HG03139 (cell line): ENCODE measurements at regions not wholly inside any gene's neighbourhood (a gene's known extent, or its start where the extent isn't known, plus 50 kb on each side); places are given as distances from the start of the nearest gene placed in this dataset.
"Not testable (repeated sequence)": the region's sequence is repeated elsewhere in the genome, so short reads cannot be mapped to it uniquely, and the experiment has no call there.

Experiments
- ATAC-seq: cut with Tn5 transposase; IDR thresholded peaks from one replicate; pipeline ENCODE4 v1.9.1; 2021; ENCODE audit not compliant: unreplicated experiment

GRCh38 chr11:115608976-115609375, 104.8 kb upstream of the CADM1 start:
- ATAC-seq, result no peak

GRCh38 chr11:115607621-115608221, 103.5 kb upstream of the CADM1 start:
- ATAC-seq, result no peak

DNA sequence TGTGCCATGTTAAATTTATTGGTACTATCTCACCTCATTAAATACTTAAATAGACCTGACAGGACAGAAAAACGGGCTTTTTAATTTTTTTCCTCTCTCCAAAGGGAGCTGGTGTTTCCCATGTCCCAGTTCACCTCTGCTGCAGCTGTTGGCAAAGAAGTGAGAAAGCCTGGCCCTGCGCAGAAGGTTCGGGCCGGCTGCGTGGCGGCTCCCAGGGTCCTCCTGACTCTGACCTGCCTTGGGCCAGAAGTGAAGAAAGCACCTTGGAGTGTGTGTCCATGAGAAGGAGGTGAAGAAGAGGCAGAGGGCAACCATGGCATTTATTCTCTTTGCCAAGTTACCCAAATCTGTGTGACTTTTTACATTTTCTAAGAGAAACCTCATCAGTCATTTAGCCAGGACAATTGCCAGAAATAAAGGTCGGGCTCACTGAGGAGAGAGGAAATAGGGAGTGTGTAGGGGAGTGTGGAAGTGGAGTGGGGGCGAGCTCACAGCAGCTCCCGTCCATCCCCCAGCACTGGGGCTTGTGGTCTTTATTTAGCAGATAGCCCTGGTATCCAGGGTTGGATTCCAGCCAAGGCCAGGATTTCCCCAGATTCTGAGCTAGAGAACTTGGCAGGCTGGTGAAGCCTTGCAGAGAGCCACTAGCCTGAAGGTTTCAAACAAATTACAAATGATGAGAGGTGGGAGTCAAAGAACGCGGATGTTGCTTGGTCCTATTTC, 102.4 kb upstream of the CADM1 start:
- ATAC-seq, result no peak

DNA sequence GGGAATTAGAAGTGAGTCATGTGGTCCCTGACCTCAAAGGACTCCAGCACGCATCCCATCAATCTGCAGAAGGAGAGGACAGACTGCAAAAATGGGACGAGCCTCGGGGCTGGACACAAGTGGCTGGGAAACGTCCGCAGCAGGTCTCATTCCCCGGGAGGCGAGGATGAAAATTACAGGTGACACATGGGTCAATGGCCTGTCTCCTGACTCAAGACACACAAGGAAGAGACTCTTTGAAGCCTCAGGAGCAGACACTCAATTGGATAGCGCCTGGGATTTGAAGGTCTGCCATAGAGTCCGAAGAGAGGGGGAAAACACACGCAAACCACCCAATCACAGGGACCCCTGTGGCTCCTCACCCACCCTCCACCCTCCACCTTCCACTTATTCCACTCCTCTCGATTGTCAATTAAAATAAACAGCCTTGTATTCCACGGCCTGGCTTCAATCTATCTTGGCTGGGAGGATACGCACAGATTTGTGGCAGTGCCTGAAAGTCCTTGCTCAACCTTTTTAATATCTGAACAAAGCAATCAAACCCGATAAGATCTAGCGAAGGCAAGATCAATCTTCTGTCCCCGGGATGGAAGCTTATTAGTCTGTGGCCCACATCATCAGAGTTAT, 101.8 kb upstream of the CADM1 start:
- no peak for ATAC-seq

- not testable (repeated sequence) for ATAC-seq
Observed at GRCh38 chr11:115605397-115605796, 101.2 kb upstream of the CADM1 start.

DNA sequence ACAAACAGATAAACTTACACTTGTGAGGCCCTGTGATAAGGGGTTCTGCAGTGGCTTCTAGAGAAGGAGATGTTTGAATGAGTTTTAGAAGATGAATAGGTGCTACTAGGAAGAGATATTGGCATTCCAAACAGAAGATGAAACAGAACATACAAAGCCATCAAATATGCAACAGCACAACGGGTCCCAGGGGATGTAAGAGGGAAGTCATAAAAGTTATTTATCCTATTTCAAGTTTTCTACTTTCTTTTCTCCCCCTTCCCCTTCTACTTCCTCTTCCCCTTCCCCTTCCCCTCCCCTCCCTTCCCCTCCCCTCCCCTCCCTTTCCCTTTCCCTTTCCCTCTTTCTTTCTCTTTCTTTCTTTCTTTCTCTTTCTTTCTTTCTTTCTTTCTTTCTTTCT, 94.9 kb upstream of the CADM1 start:
- no peak for ATAC-seq

DNA sequence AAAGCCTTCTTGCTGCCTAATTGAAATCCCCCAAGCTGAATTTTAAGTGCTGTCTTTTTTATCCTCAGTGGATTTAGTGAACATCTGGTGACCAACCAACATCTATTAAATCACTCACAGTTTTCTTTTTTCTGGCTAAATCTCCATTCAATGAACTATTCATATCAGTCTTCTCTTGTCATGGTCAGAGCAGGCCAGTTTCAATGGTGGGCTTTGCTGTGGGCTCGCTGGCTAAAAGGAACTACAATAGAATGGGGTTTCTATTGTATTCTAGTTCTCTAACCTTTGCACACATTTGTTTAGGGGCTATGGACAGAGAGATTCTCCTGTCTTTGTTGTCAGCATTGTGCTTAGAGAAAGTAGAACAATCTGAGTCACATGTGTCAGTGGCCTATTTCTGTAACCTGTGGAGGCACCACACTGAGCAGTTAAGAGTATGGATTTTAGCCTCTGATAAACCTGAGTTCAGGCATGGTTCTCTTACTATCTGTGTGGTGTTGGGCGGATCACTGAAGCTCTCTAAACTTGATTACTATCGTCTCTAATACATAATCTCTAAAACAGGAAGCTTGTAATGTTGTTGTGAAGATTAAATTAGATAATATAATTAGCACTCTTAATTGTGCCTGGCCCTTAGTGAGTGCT, 94.2 kb upstream of the CADM1 start:
- ATAC-seq, result no peak

GRCh38 chr11:115591380-115591779, 87.2 kb upstream of the CADM1 start:
- no peak for ATAC-seq

GRCh38 chr11:115590254-115590653, 86.0 kb upstream of the CADM1 start:
- no peak for ATAC-seq

DNA sequence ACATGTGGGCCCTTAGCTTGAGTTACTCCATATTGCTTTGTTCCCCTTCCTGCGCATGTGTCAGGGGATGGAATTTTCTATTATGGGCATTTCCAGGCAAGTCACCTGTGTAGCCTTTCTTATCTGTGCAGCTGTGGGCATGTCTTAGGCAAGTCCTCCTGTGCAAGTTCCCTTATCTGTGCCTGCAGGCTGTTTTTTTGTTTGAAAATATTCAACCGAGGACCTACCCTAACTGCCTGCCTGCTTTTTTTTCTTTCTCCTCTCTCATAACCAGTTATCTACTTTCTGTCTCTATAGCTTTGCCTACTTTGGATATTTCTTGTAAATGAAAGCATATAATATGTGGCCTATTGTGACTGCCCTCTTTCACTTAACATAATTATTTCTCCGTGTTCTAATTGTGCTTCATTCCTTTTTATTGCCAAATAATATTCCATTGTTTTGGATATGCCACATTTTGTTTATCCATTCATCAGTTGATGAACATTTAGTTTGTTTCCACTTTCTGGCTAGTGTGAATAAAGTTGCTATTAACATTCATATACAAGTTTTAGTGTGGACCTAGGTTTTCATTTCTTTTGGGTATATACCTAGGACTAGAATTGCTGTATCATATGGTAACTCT, 83.6 kb upstream of the CADM1 start:
- ATAC-seq, result no peak

DNA sequence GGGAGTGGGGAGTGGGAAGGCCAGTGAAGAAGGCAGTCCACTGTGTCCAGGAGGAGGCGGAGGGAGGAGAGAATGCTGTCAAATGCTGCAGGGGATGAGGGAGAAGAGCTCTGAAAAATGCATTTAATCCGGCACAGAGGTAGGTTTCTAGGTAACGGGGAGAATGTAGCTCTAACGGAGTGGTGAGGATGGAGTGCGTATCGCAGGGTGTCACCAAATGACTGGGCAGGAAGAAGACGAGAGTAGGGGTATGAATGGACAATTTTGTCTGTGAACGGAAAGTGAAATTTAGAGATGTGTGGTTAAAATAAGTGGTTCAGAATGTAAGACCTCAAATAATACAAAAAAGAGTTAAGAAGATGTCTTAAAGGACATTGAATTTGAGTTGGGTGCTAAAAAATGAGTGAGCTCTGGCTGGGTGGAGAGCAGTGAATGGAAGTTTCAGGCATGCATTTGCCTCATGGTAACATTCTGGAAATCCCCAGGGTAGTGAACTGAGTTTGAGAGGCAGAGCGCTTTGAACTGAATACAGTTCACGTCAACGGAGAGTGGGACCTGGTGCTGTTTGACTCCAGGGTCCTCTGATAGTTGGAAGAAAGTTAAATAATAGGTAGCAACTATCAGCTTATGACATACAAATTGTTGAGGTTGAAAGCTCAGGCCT, 81.3 kb upstream of the CADM1 start:
- peak; percentile 54 for ATAC-seq

GRCh38 chr11:115581871-115582639, 77.8 kb upstream of the CADM1 start:
- ATAC-seq, result no peak

- ATAC-seq, result no peak
Observed at GRCh38 chr11:115580927-115581680, 76.9 kb upstream of the CADM1 start.

DNA sequence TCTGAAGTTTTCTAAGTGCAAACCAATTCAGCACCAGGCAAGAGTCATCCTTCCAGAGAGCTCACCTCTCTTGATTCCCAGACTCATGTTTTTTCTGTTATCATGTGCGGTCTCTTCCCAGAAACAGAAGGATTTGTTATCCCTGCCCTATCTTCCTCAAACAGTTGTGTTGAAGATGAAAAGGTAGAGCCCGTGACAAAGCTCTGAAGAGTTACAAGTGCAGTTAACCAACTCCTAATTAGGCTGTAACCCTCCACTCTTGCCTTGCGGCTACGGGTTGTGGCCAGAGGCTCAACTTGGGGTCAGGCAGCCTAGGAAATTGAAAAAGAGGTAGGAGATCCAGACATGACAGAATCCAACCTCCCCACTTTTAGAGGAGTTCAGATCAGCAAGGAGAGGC, 76.2 kb upstream of the CADM1 start:
- no peak for ATAC-seq

GRCh38 chr11:115579181-115579825, 75.1 kb upstream of the CADM1 start:
- no peak for ATAC-seq

GRCh38 chr11:115578275-115578674, 74.1 kb upstream of the CADM1 start:
- no peak for ATAC-seq

DNA sequence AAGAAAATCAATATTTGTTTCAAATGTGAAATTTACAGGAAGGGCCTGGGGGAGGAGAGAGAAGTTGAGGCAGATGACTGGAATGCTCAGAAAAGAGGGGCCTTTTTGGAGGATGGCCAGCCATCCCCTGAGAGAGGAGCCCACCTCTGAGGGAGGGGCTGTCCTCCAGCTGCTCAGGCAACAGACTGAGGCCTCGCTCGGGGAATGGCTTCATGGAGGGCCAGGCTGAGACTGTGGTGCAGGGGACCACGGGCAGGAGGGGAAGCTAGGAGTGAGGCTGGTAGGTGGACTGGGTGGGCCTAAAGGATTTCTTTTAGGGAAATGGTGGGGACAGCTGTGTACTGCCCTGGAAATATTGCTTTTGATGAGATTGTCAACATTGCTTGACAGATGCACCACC, 73.5 kb upstream of the CADM1 start:
- no peak for ATAC-seq

- no peak for ATAC-seq
Observed at GRCh38 chr11:115576606-115577380, 72.6 kb upstream of the CADM1 start.
